ENCODE measurements at regions not wholly inside any gene's neighbourhood (a gene's known extent, or its start where the extent isn't known, plus 50 kb on each side); places are given as distances from the start of the nearest gene placed in this dataset.

- intact Hi-C loops (cut with micrococcal nuclease; ENCODE audit: unreplicated experiment) (no loop called here), in situ Hi-C loops (cut with HindIII; ENCODE audit: extremely low pct_ligation_motif_present, low pct_unique_long_range_greater_than_20kb) (no loop called here)
- H3K4me3 ChIP-seq (replicated peaks in 1 of 3; ENCODE audit: insufficient read depth in 1 of 3, low read depth in 2 of 3, low read length in 3 of 3), result no peak overlapping the region
- H3K9ac ChIP-seq (ENCODE audit: insufficient read depth, low read depth, low read length), result no peak overlapping the region
- no peaks in the 10 kb centered on the region for H3K4me1 ChIP-seq (ENCODE audit: insufficient read depth, low read length)
- FAIRE-seq (no peak), ATAC-seq (no peak), DNase-seq (ENCODE audit: low spot score) (no peak)
- H2AFZ ChIP-seq (ENCODE audit: low read length), result no peak overlapping the region
- no peaks in the 10 kb centered on the region for H3K79me2 ChIP-seq (ENCODE audit: insufficient read depth, low read length)
- H3K9me3 ChIP-seq (ENCODE audit: low read length), result peaks cover 11% of the 10 kb centered on the region
- CTCF ChIA-PET (ENCODE audit: low intra/inter-chr PET ratio, low total read pairs), result no interaction called here
- H3K4me2 ChIP-seq (ENCODE audit: low read depth, low read length), result no peak overlapping the region
- no peaks in the 10 kb centered on the region for H4K20me1 ChIP-seq (ENCODE audit: insufficient read depth, low read length)
- H3K27me3 ChIP-seq (ENCODE audit: control insufficient read depth in 1 of 2, insufficient read depth in 2 of 2, low read length in 2 of 2), result no peaks in the 10 kb centered on the region; a peak in 2 of 5 replicates
- BruUV-seq (replicated peaks), result no TSS peak
- H3K36me3 ChIP-seq (replicated peaks in 1 of 2; ENCODE audit: control insufficient read depth in 1 of 2, insufficient read depth in 2 of 2, low read length in 2 of 2), result no peaks in the 10 kb centered on the region
- 50% methylated on average over 8 of the region's 17 CpGs for WGBS (ENCODE audit: low lambda C conversion rate)
- POLR2A ChIA-PET, result no interaction called here
- H3K27ac ChIP-seq (ENCODE audit: extremely low read length, insufficient read depth, low read length), result no peak overlapping the region
- no peak for TF ChIP-seq TOPORS (CRISPR knock-in tag; IDR thresholded peaks at IDR 0.05)
- no peak for TF ChIP-seq RNF2 (conservative IDR thresholded peaks at IDR 0.05; ENCODE audit: low read depth)
- no peak for TF ChIP-seq HNF1B (CRISPR knock-in tag; IDR thresholded peaks at IDR 0.05)
- TF ChIP-seq ZNF777 (CRISPR knock-in tag; IDR thresholded peaks at IDR 0.05), result no peak
- TF ChIP-seq GLI4 (CRISPR knock-in tag; IDR thresholded peaks at IDR 0.05; ENCODE audit: borderline replicate concordance), result no peak
- no peak for TF ChIP-seq HDAC2 (CRISPR knock-in tag; IDR thresholded peaks at IDR 0.05)
- TF ChIP-seq WIZ (CRISPR knock-in tag; IDR thresholded peaks at IDR 0.05), result no peak
- no peak for TF ChIP-seq NRL (CRISPR knock-in tag; IDR thresholded peaks at IDR 0.05; ENCODE audit: borderline replicate concordance)
- no peak for TF ChIP-seq PHF8 (CRISPR knock-in tag; IDR thresholded peaks at IDR 0.05)
- TF ChIP-seq ZBTB1 (CRISPR knock-in tag; IDR thresholded peaks at IDR 0.05; ENCODE audit: borderline replicate concordance), result no peak
- TF ChIP-seq ZUFSP (CRISPR knock-in tag; IDR thresholded peaks at IDR 0.05; ENCODE audit: borderline replicate concordance), result no peak
- TF ChIP-seq THAP11 (CRISPR knock-in tag; IDR thresholded peaks at IDR 0.05), result no peak
- TF ChIP-seq HOXA7 (CRISPR knock-in tag; IDR thresholded peaks at IDR 0.05), result no peak
- TF ChIP-seq SUZ12 (IDR thresholded peaks at IDR 0.05; ENCODE audit: low read depth, low read length), result no peak
- TF ChIP-seq ZNF503 (CRISPR knock-in tag; IDR thresholded peaks at IDR 0.05), result no peak
- no peak for TF ChIP-seq ZNF121 (CRISPR knock-in tag; IDR thresholded peaks at IDR 0.05)
- no peak for TF ChIP-seq SNAPC5 (CRISPR knock-in tag; IDR thresholded peaks at IDR 0.05; ENCODE audit: borderline replicate concordance)
- TF ChIP-seq ATF1 (CRISPR knock-in tag; IDR thresholded peaks at IDR 0.05), result no peak
Observed at GRCh38 chr22:48600171-48600570, 1227.5 kb downstream of the BRD1 start.

Data from HepG2 (cell line).